ENCODE measurements at regions not wholly inside any gene's neighbourhood (a gene's known extent, or its start where the extent isn't known, plus 50 kb on each side); places are given as distances from the start of the nearest gene placed in this dataset.

DNA sequence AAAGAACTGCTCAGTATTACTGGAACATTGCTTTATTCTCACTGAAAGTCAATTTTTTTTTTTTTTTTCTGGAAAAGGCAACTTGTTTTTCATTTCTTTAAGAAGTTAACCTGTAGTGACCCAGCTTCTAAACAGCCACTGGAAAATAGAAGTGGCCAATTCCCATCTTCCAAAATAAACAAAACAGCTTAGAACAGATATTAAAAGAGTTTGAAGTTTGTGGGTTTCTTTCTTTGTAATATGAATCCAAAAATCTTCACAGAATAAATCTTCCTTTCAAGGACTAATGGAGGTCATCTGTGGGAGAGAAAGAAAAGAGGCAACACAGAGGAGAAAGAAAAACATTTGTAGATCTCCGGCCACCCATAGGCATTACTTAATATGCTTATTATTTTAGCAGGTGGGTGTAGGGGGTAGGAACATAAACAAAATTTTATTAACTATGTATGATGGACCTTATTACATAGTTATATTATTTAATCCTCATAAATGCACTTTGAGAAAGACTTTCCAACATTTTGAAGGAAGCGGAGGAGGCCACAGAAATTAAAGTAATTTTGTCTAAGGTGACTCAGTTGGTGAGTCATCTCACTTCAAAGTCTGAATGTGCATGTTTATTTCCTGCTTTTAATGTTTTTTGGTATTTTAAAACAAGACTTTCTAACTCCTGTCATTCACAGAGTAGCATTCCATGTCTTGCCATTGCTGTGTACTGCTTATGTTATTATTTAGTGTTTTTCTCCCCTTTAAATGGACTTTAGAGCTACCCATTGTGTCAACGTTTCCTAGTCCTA is 1791.8 kb upstream of the WWC1 start:
- no peak for DNase-seq (ENCODE audit: low read depth in 3 of 3)

DNA sequence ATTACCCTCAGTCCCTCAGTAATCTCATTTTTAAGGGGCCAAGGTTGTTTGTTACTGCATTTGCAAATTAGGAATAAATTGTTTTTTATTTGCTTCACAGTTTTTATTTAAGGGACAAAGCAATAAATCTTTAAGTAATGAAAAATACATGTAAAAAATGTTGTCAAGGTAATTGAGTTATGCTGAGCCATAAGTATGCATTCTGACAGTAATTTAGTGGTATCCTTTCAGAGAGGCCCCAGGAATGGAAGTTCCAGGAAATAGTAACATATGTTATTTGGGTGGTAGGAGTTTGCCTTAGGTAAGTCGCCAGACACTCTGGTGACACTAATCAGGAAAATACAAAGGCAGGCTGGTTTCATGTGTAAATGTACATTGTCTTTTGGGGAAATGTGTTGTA is 1787.9 kb upstream of the WWC1 start:
- no peak for DNase-seq (ENCODE audit: low read depth in 3 of 3)

DNA sequence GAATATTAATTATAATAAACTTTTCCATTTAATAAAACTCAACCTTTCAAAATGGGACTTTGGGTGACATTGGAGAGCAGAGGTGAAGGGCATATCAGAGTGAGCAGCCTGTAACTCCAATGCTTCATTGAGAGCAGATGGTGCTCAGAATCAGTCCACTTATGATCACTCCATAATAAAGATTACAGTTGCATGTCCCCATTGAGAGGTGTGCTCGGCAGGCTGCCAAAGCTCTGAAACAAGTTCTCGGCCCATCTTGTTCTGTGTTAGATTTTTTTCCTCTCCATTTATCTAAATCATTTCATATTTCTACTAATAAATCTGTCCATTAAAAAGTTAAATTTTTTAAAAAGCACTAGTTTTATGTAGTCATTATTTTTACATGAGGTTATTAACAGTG is 1786.4 kb upstream of the WWC1 start:
- DNase-seq (ENCODE audit: low read depth in 3 of 3) = no peak

DNA sequence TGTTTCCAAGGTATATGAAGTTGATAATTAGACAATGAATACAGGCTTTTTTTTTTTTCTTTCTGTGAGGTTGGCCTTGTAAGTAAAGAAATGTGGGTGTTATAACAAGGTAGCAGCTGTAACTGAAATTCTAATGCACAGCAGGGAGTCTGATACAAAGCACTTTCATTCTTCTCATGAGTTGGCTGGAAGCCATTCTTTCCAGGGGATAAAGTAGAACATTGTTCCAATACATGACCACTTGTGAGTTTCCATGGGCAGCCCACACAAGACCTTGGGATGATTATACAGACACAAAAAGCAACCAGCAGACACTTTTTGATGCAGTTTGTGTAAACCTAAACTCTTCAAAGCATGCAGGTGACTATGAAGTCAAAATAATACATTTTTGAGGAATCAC is 1785.9 kb upstream of the WWC1 start:
- no peak for DNase-seq (ENCODE audit: low read depth in 3 of 3)

DNA sequence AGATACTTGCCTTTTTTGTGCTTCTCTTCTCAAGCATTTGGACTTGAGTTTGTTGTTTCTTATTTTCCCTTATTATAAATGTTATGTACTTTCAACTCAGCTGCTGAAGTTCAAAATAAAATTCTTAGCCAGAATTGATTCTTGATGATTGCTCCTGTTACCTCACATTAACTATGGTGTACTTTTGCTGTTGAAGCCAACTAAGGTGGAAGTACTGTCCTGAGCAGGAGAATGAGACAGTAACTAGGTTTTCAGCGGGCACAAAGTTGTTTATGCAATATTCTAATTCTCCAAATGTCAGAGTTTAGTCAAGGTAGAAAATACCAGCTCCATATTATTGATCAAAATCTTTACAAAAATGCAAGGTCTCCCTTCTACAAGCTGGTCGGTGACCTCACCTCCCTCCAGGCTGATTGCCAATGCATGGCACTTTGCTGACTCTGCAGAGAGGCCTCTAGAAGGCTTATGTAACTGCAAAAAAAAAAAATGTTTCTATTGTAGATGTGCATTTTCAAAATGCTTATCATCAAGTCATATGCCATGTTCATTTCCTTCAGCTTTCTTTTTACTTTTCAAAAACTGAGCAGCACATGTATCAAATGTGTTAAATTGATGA is 1783.5 kb upstream of the WWC1 start:
- no peak for DNase-seq (ENCODE audit: low read depth in 3 of 3)

DNA sequence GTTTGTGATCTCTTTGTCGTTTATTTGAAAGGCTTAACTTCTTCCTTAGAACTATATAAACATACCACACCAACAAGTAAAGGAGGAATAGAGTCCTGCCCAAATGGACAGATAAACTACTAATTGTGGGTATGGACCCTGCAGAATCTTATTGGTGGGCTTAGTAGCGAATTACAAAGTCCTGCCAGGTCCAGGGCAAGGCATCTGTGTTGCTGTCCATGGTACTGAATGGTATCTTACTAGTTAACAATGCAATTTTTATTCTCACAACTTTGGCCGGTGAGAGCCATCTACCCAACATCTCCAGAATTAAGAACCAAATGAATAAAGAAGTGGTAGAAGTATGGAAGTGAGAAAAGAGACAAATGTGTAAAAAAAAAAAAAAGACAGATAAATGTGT is 1782.4 kb upstream of the WWC1 start:
- no peak for DNase-seq (ENCODE audit: low read depth in 3 of 3)

DNA sequence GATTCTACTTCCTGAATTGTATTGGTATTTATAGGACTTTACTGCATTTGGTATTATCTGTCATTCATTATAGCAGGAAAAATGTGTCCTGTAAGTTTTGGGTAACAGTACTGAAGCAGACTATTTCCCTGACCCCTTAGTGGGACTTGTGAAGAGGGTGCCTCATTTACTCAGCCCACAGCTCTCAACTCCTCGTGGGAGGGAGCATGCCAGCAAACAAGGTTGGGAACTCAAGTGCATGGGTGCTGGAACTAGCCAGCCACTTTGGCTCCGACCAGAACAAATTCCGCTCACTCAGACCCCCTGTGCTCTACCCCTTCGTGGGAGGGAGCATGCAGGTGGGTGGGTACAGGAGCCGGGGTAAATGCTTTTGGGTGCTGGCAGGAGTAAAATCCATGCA is 1773.5 kb upstream of the WWC1 start:
- no peak for DNase-seq (ENCODE audit: low read depth in 3 of 3)

DNA sequence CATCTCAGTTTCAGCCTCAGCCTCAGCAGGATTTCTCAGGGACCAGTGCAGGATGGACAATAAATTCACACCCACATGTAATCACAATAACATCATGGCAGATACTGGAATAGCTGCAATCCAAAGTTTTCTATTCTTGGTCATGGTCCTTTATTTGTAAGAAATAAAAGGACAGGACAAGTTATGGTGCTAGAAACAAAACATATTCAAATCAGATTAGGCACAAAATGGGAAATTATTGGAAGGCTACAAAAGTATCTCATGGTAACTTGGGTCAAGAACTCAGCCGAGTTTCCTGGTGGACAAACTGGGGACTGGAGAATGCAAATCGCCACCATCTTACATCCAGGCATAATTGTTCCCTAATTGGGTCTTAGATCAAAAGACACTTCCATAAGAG is 1768.2 kb upstream of the WWC1 start:
- DNase-seq (ENCODE audit: low read depth in 3 of 3) = no peak

DNA sequence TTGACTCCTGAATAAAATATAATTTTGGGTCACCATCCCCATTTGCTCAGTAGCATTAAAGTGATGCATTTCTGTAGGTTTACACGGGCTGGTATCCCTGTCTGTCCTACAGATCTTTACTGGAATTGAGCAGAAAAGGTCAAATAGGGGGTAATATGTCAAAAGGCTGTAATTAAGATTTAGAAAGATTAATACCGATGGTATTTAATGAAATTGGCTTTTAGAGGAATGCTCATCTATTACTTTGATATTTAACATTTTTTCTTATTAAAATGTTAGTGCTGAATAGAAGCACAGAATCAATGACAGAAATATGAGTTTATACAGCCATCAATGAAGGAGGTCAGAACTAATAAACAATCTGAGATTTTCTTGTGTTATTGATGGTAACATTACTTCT is 1762.2 kb upstream of the WWC1 start:
- no peak for DNase-seq (ENCODE audit: low read depth in 3 of 3)

DNA sequence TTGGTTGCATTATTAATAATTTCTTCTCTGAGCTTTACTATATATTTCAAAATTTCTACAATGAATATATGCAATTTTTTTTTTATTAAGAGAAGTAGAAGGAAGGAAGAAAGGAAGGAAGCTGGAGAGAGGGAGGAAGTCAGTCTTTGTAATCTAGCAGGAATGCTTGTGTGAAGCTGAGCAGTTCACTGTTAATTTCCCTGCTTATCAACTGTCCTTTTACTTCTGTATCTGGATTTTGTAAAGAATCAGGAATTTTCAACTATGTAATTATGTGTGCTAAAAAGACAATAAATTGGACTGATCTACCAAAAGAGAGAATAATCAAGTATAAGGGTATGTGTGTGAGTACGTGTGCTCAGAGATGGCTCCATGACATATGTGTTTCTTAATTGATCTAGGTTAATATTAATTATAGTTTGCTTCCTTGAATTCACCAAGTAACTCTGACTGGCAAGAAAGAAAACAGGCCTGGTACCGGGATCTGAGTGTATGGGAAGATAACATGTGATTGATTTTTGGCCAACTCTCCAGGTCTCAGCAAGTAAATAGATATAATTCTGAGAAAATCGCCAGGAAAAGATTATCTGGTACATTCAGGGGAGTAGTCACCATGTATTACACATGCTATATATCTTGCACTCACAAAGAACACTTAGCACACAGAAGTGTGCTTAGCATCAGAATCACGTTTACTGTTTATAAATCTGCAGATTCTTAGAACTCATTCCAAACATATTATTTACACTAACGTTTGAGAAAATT is 1758.8 kb upstream of the WWC1 start:
- DNase-seq (ENCODE audit: low read depth in 3 of 3) = no peak

DNA sequence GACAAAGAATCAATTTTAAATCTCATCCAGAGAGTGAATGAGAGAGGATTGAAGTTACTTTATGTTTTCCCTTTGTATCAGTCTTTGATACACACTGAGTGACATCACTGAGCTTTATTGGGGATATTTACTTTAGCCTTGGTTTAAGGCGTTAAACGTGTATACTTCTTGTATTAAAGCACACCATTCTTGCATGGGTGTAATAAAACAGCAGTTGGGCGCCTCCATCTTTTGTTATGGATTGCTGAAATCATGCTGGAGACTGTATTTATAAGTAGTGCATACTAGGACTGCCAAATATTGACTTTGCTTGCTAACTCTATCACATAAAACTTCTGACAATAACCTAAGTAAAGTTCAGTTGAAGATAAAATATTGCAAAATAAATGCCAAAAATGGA is 1755.8 kb upstream of the WWC1 start:
- no peak for DNase-seq (ENCODE audit: low read depth in 3 of 3)

DNA sequence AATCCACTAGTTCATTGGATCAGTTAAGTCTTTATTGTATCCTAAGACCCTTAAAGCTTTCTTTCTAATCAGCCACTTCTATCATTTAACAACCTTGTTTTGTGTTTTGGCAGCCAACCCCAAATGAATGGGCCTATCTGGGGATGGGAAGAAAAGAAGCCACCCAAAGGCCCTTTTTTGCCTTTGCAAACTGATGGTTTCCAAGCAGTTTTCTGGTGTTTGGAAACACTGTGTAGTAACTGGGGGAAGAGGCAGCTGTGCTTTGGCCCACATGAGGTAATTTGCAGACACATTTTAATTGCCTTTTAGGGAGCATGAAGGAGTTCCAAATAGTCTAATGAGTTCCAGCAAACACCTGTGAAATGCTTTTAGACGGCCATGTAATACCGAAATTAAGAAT is 1751.3 kb upstream of the WWC1 start:
- DNase-seq (ENCODE audit: low read depth in 3 of 3) = no peak

DNA sequence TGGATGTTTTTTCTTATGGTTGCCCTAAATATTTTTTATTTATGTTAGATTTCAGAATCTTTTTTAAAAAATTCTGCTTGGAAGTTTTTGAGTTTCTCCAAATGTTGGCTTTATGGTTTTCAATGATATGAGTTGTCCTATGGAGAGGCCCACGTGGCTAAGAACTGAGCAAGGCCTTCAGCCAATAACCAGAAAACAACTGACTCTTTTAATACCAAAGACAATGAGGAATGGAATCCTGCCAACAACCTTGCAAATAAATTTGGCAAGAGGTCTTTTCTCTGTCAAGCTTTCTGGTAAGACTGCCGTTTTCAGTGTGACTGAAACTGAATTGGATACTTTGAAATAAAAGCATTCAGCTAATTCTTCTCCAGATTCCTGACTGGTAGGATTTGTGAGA is 1740.1 kb upstream of the WWC1 start:
- DNase-seq (ENCODE audit: low read depth in 3 of 3) = no peak

DNA sequence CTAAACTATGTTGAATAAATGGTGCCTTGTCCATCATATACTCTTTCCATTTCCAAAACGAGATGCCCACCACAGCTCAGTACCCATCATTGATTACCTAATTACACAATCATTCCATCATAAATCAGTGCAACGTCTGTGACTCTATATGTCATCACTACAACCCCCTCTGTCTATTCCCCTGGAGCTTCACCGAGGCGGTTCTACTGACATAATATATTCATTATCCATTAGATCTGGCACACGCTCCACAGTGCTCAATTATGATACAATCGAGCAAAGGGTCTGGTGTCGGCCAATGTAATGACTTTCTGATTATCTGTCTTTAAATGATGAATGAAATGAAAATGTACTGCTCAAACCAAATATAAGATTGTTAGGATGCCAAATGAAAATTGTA is 1737.7 kb upstream of the WWC1 start:
- no peak for DNase-seq (ENCODE audit: low read depth in 3 of 3)

DNA sequence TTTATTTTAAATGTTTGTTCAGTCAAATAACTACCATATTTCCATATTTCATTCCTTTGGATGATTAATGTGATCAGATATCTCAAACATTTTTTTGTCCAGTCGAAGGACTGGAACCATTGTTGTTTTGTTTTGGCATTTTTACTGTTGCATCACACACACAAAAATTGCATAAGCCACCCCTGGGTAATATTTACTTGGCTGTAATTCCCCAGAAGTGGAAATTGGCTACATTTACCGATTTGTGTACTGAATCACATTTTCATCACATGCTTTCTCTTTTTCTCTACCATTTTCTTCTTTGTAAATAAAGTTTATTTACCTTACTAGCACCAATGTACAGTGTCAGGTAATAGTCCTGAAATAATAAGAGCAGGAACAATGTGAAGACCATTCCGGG is 1729.7 kb upstream of the WWC1 start:
- no peak for DNase-seq (ENCODE audit: low read depth in 3 of 3)

DNA sequence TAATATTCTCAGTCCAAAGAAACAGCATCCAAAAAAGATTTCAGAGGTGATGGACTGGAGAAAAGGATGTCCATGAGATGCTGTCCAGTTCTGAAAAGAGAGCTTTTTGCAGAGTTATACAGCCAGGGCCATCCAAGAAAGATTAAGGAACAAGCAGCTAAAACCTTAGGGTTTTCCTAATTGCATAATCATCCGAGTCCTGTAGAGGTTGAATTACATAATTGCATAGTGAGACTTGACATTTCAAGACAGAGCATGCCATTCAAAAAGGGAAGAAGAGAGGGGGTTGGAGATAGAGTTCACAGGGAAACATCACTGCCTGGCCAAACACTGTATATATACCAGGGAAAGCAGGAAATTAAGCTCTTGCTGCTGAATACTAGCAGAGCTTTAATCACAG is 1729.2 kb upstream of the WWC1 start:
- DNase-seq (ENCODE audit: low read depth in 3 of 3) = no peak

DNA sequence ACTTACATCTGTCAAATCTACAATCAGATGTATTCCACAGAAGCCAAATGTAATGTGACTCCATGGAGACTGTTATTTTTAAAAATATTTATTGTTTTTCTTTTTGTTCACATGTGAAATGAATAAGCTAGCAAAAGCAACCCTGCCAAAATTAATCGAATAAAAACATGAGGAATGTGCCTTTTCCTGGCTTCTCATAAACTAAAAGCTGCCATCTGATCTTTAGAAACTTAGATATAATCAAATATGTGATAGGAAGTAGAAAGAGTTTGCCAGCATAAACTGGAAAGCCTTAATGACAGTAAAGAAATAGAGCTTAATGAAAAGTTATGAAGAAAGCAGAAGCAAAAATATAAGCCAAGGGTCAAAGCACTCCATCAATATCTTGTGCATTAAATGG is 1724.7 kb upstream of the WWC1 start:
- DNase-seq (ENCODE audit: low read depth in 3 of 3) = no peak

DNA sequence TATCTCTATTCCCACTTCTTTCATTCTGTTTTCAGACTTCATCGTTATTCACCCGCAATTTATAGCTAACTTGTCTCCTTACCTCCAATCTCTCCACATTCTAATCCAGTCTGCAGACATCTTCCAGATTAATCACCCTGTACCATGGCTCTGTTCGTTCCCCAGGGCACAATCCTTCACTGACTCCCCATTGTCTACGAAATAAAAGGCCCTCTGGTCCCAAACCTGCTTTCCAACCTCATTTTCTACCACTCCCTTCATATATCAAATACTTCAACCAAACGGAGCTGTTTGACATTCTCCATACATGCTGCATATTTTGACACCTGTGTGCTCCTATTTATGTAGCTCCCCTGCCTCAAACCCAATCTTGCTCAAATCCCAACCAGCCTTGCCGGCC is 1720.6 kb upstream of the WWC1 start:
- DNase-seq (ENCODE audit: low read depth in 3 of 3) = no peak

DNA sequence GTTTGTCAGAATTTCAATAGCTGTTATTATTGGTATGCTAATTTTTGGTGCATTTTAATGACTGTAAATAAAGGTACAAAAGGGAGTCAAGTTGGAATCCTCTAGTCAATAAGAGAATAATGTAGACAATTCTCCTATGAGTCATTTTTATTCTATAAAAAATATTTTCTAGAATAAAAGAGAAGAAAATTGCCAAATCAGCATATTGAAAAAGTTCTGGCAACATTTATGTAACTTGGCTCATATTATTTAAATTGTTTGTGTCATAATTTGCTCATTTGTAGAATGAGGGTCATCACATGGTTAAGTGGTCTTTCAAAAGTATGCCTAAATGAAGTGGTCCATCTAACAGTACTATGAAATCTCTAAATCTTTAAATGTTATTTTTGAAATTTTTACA is 1719.8 kb upstream of the WWC1 start:
- no peak for DNase-seq (ENCODE audit: low read depth in 3 of 3)

DNA sequence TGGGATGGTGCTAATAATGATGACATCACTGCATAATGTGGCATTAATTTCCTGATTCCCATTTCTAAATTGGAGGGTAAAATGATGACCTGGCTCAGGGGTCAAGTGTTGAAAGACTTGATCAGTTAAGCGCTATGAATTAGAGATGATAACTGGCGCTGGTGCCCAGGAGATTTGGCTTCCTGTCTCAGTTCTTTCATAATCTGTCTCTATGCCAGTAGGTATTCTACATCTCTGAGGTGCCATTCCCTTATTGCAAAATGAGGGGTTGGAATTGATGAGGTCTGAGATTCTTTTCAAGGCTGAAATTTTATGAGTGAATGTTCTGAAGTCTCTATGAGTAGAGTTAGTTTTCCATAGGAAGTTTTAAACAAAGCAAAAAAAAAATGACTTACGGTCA is 1715.1 kb upstream of the WWC1 start:
- DNase-seq (ENCODE audit: low read depth in 3 of 3) = no peak

DNA sequence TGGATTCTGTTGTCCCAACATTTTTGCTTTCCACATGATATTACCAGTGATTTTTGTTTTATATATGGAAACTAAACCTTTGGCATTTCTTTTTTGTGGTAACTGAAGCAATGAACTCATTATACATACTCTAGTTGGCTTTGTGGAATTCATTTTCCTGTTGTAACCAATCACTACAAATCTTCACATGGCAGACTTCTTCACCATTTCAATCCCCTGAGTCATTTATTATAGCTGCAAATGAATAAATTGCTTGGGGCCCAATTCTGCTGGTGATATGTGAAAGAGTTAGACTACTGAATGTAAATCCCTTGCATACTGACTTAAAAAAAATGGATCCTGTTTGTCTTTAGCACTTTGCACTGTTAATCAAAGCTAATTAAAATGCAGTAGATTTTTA is 1709.6 kb upstream of the WWC1 start:
- no peak for DNase-seq (ENCODE audit: low read depth in 3 of 3)

DNA sequence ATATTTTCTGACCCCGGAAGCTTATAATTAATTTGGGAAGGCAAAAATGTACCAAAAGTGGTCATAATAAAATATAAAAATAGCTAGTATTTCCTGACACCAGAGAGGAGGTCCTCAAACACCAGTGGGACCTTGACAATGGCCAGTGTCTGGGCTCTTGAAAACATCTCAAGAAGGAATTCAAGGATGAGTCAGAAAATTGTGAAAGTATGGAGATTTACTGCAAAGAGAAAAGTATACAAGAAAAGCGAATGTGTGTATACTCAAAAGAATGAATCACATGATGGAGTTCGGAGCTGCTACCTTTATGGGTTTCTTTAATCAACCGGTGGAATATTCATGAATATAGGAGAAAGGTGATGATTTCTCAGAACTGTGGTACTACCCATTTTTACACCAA is 1709.0 kb upstream of the WWC1 start:
- DNase-seq (ENCODE audit: low read depth in 3 of 3) = no peak

DNA sequence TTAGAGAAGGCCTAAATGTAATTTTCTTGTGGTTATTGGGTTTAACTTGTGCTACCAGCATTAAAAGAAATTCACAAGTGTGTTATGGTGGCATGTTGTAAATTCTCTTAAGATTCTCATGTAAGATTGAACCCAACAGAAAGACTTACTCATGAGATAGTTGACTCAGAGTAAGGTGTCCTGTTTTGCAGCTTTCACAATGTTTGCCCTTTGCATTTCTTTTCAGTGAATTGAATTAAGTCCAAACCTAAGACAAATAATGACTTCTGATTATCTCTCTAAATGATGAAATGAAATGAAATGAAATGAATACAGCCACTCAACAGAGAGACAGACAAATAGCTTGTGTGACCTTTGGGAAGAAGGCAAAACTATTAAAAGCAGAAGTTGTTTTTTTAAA is 1696.9 kb upstream of the WWC1 start:
- no peak for DNase-seq (ENCODE audit: low read depth in 3 of 3)
